T-helper 17 cell (primary cell): ENCODE measurements at regions not wholly inside any gene's neighbourhood (a gene's known extent, or its start where the extent isn't known, plus 50 kb on each side); places are given as distances from the start of the nearest gene placed in this dataset.

ENCODE experiments used
- ATAC-seq: fragments of 150-1000 bp; cut with Tn5 transposase; 2 replicates; pipeline ENCODE4 v1.10.0; 2021; ENCODE audit warnings: mild to moderate bottlenecking, moderate library complexity
- DNase-seq, 3 donors: peaks; one replicate each; pipeline versions ENCODE4 v3.0.0 to v3.0.0-alpha.2; 2020 to 2021
- H3K9me3 ChIP-seq: one replicate; pipeline ENCODE4 v1.7.0; 2013; ENCODE audit warnings: low read length, mild to moderate bottlenecking; ENCODE audit not compliant: control insufficient read depth, poor library complexity, severe bottlenecking
- H3K27ac Mint-ChIP-seq: one replicate; pipeline ENCODE4 v1.8.0; 2022; ENCODE audit warnings: mild to moderate bottlenecking, moderate library complexity, mixed read lengths
- H3K27me3 Mint-ChIP-seq: one replicate; pipeline ENCODE4 v1.8.0; 2022; ENCODE audit warnings: mixed read lengths
- H3K36me3 Mint-ChIP-seq: one replicate; pipeline ENCODE4 v1.8.0; 2022; ENCODE audit warnings: low read depth, mixed read lengths
- H3K4me1 Mint-ChIP-seq: one replicate; pipeline ENCODE4 v1.8.0; 2022; ENCODE audit warnings: mild to moderate bottlenecking, mixed read lengths
- H3K4me3 Mint-ChIP-seq: one replicate; pipeline ENCODE4 v1.8.0; 2022; ENCODE audit warnings: mild to moderate bottlenecking, moderate library complexity, mixed read lengths

DNA sequence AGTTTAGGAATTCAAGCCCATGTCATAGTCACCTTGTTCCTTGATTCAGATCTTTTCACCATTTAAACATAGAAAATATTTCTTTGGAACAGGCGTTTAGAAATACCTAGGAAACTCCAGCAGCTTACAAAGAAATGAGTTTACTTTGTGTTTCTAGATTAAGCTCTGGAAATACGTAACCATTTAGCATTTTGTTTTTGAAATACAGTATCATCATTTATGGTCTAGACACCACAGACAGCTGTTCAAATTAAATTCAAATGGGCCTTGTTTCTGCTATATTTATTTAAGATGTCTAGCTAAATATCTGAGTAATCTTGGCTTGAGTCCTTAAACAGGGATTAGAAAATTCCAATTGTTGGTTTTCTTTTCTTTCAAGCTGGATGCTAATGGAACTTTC lies 228.5 kb downstream of the NDFIP2 start:
- H3K27ac Mint-ChIP-seq: no peak overlapping the region
- DNase-seq: no peak
- no peak overlapping the region for H3K4me3 Mint-ChIP-seq
- no peaks in the 10 kb centered on the region for H3K9me3 ChIP-seq
- H3K36me3 Mint-ChIP-seq: no peaks in the 10 kb centered on the region
- ATAC-seq: no peak
- H3K4me1 Mint-ChIP-seq: no peaks in the 10 kb centered on the region
- H3K27me3 Mint-ChIP-seq: no peaks in the 10 kb centered on the region

DNA sequence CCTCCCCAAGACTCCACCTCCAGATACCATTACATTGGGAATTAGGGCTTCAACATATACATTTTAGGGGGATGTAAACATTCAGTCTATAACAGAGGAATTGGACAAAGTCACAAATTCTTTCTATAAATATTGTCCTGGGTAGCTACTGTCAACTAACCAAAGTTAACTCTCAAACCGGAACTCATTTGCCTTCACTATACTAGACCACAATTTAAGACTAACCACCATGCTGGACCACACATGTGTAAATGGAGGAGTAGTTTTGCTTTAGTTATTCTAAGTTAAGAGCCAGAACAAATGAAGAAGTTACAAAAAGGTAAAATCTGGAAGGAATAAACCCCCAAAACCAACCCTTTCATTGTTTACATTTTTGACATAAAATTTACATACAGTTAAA lies 222.8 kb downstream of the NDFIP2 start:
- DNase-seq (no peak), ATAC-seq (no peak)
- Mint-ChIP-seq H3K36me3 (no peaks in the 10 kb centered on the region), H3K27ac (no peak overlapping the region), H3K4me3 (no peak overlapping the region), H3K27me3 (no peaks in the 10 kb centered on the region), H3K4me1 (no peaks in the 10 kb centered on the region)
- H3K9me3 ChIP-seq: no peaks in the 10 kb centered on the region

DNA sequence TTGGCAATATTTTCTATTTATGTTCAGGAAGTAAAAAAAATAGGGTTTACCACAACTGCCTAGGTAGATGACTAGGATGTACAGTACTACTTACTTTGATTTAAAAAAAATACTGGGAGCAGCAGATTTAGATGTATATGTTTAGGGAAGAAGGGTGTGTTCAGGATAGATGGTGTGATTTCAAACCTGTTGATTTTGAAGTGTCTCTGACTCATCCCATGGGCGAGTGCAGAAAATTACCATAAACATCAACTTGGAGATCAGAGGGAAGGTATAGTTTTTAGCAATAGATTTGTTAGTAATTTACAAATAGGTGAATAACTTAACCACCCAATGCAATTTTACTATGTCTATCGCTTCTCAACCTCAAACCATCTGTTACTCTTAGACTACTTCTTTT lies 214.8 kb downstream of the NDFIP2 start:
- DNase-seq (no peak), ATAC-seq (no peak)
- H3K4me1 Mint-ChIP-seq: no peaks in the 10 kb centered on the region
- peaks cover 14% of the 10 kb centered on the region for H3K27me3 Mint-ChIP-seq
- H3K4me3 Mint-ChIP-seq: no peak overlapping the region
- no peaks in the 10 kb centered on the region for H3K9me3 ChIP-seq
- no peaks in the 10 kb centered on the region for H3K36me3 Mint-ChIP-seq
- H3K27ac Mint-ChIP-seq: no peak overlapping the region

DNA sequence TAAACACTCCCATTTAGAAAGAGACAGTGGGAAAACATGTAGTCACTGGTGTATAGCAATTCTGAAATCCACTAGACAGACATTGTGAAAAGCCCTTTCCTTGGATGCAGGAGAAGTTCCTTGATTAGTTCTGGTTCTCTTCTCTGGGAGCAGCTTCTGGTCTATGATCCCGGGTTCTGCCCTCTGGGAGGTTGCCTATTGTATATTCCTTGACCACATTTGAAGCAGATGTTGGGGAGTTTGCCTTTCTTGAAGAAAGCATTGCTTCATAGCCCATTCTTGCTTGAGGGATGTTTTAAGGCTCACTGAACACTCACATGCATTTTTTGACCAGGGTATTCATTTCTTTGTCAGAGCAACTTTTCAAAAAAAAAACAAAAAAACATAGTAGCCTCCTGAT lies 211.9 kb downstream of the NDFIP2 start:
- ATAC-seq (no peak), DNase-seq (no peak)
- no peak overlapping the region for H3K27ac Mint-ChIP-seq
- H3K9me3 ChIP-seq: no peaks in the 10 kb centered on the region
- H3K27me3 Mint-ChIP-seq: peaks cover 14% of the 10 kb centered on the region
- H3K36me3 Mint-ChIP-seq: no peaks in the 10 kb centered on the region
- H3K4me1 Mint-ChIP-seq: no peaks in the 10 kb centered on the region
- no peak overlapping the region for H3K4me3 Mint-ChIP-seq

DNA sequence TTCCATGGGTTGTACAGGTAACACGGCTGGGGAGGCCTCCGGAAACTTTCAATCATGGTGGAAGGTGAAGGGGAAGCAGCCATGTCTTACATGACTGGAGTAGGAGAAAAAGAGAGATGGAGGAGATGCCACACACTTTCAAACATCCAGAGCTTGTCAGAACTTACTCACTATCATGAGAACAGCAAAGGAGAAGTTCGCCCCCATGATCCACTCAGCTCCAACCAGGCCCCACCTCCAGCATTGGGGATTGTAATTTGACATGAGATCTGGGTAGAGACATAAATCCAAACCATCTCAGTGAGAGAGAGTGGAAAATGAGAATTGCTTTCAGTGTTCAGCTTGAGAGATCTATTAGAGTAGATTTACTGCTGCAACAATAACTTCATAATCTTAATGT lies 210.9 kb downstream of the NDFIP2 start:
- Mint-ChIP-seq H3K27me3 (peaks cover 8% of the 10 kb centered on the region), H3K36me3 (no peaks in the 10 kb centered on the region), H3K4me1 (no peaks in the 10 kb centered on the region), H3K27ac (no peak overlapping the region), H3K4me3 (no peak overlapping the region)
- H3K9me3 ChIP-seq: no peaks in the 10 kb centered on the region
- no peak for DNase-seq
- ATAC-seq: no peak

DNA sequence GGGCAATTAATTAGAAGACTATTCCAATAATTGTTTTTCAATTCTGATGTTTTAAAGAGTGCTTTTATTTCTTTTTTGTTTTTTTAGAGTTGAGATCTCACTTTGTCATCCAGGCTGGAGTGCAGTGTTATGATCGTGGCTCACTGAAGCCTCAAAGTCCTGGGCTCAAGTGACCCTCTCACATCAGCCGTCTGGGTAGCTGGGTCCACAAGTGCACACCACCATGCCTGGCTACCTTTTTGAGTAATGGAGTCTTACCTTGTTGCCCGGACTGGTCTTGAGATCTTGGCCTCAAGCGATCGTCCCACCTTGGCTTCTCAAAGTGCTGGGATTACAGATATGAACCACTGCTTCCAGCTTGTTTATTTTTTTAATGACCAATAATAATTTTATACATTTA lies 207.8 kb downstream of the NDFIP2 start:
- Mint-ChIP-seq H3K27ac (no peak overlapping the region), H3K36me3 (no peaks in the 10 kb centered on the region), H3K4me3 (no peak overlapping the region), H3K27me3 (peaks cover 6% of the 10 kb centered on the region), H3K4me1 (no peaks in the 10 kb centered on the region)
- ATAC-seq: no peak
- DNase-seq: no peak
- no peaks in the 10 kb centered on the region for H3K9me3 ChIP-seq

DNA sequence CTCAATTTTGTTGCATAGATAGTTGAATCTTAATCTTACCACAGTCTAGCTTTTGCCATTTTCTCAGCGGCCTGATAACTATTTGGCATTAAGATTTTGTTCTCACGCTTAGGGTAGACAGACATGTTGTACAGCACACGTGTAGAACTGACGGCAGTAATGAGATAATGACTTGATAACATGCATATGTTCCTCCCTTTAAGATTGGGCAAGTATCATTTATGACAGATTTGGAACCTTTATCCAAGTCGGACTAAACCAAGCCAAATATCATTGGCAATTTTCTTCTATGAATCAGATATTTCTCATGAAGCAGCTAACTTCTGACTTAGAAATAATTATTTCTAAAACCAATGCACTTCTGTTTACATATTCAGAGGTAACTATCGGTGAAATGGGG lies 205.5 kb downstream of the NDFIP2 start:
- no peaks in the 10 kb centered on the region for H3K9me3 ChIP-seq
- no peak for ATAC-seq
- H3K4me1 Mint-ChIP-seq: no peaks in the 10 kb centered on the region
- no peak overlapping the region for H3K4me3 Mint-ChIP-seq
- H3K27me3 Mint-ChIP-seq: peaks cover 6% of the 10 kb centered on the region
- no peak overlapping the region for H3K27ac Mint-ChIP-seq
- no peaks in the 10 kb centered on the region for H3K36me3 Mint-ChIP-seq
- no peak for DNase-seq

DNA sequence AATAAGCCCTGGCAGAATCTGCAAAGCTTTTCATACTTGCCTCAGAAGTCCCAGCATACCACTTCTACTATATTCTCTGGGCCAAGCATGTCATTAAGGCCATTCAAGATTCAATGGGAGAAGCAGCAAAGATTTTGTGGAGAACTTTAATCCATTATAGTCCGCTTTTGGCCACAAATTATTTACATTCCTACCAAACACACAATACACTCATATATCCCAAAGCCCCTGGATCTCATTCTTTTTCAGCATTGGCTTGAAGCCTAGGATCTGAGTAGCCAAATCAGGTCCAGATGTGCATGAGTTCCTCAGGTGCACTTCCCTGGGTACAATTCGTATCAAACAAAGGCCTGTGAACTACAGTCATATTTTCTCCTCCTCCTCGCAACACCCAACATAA lies 203.4 kb downstream of the NDFIP2 start:
- Mint-ChIP-seq H3K27ac (no peak overlapping the region), H3K27me3 (peaks cover 6% of the 10 kb centered on the region), H3K4me1 (no peaks in the 10 kb centered on the region), H3K36me3 (no peaks in the 10 kb centered on the region), H3K4me3 (no peak overlapping the region)
- DNase-seq (no peak), ATAC-seq (no peak)
- H3K9me3 ChIP-seq: no peaks in the 10 kb centered on the region

DNA sequence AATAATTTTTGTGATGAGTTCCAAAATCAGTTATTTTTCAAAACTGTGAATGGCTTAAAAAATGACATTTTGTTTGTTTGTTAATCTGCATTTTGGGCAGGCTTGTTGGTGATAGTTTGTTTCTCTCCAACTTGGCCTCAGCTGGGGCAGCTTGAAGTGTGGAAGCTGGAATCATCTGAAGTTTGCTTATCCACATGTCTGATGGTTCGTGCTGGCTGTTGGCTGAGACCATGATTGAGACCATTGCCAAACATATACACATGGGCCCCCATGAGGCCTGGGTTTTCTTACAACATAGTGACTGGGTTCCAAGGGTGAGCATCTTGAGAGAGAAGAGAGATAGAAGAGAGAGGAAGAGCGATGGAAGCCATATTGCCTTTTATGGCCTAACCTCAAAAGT lies 201.2 kb downstream of the NDFIP2 start:
- ATAC-seq (no peak), DNase-seq (no peak)
- H3K9me3 ChIP-seq: no peaks in the 10 kb centered on the region
- Mint-ChIP-seq H3K27me3 (peaks cover 6% of the 10 kb centered on the region), H3K4me3 (no peak overlapping the region), H3K36me3 (no peaks in the 10 kb centered on the region), H3K27ac (no peak overlapping the region), H3K4me1 (no peaks in the 10 kb centered on the region)

DNA sequence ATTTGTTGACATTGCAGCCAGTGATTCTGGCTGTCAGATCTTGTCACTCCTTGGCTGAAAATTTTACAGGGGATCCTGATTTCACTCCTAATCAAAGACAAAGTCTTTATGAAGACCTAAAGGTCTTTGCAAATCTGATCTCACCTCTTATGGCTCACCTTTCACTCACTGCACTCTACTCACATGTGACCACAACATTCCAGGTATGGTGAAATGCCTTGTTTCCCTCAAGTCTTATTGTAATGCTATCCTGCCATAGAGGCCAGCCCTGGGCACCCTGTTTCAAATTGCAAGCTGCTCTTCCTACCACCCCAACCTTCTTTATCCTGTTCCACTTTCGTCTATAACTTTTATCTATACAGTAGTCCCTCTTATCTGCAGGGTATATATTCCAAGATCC lies 200.1 kb downstream of the NDFIP2 start:
- no peak for ATAC-seq
- Mint-ChIP-seq H3K27ac (no peak overlapping the region), H3K4me1 (no peaks in the 10 kb centered on the region)

DNA sequence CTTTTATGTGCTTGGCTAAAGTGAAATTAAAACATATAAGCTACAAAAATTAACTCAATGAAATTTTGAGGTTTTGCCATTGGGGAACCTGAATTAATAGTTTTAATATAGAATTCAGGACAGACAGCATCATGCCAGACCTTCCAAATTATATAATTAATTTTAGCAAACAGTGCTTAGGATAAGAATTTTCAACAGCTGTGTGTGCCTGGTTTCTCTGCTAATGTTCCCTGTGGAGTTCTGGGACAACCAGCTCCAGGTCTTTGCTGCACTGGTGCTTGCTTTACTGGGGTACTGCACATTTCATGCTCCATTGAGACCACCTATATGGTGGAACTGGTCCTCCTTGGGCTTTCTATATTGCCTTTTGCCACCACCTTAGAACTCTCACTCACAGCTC lies 199.5 kb downstream of the NDFIP2 start:
- Mint-ChIP-seq H3K27ac (no peak overlapping the region), H3K4me3 (no peak overlapping the region), H3K27me3 (no peaks in the 10 kb centered on the region), H3K4me1 (no peaks in the 10 kb centered on the region), H3K36me3 (no peaks in the 10 kb centered on the region)
- ATAC-seq (no peak), DNase-seq (no peak)
- H3K9me3 ChIP-seq: no peaks in the 10 kb centered on the region

More for the DNA sequence above, 200.1 kb downstream of the NDFIP2 start:
- no peaks in the 10 kb centered on the region for H3K36me3 Mint-ChIP-seq
- H3K27me3 Mint-ChIP-seq: no peaks in the 10 kb centered on the region
- H3K4me3 Mint-ChIP-seq: no peak overlapping the region
- H3K9me3 ChIP-seq: no peaks in the 10 kb centered on the region
- DNase-seq: no peak

DNA sequence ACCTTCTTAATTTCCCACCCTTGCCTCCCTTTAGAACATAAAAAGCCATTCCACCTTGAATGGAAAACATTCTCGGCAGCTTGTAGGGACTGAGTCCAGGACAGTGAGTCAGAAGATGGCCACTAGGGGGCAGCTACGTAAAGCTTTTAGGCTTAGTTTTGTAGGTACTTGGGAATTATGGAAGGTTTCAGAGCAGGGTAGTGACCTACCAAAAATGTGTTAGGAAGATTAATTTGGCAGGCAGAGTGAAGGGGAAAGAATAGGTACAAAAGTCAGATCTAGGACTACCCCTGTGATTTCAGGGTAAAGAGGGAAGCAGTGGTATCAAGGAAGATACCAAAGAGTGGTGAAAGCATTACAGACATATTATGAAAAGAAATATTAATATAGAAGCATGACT lies 198.4 kb downstream of the NDFIP2 start:
- no peaks in the 10 kb centered on the region for H3K9me3 ChIP-seq
- ATAC-seq (no peak), DNase-seq (no peak)
- Mint-ChIP-seq H3K4me1 (no peaks in the 10 kb centered on the region), H3K4me3 (no peak overlapping the region), H3K36me3 (no peaks in the 10 kb centered on the region), H3K27me3 (no peaks in the 10 kb centered on the region), H3K27ac (no peak overlapping the region)

DNA sequence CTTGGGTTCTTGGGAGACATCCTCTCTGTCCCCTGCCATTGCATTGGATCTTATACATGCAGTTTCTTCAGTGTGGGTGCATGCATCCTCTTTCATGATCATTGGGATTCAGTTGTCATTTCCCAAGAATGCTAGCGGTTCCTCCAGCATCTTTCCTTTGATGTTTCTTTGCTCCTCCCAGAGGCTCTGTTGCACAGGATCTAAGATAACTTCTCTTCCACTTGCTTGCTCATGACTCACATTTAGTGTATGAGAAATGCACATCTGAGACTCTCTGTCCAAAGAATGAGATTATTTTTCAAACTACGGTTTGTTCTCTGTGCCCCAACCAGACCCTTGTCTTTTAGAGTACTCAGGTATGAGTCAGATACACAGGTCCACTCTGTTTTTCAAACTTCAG lies 197.1 kb downstream of the NDFIP2 start:
- DNase-seq: no peak
- H3K36me3 Mint-ChIP-seq: no peaks in the 10 kb centered on the region
- no peak overlapping the region for H3K4me3 Mint-ChIP-seq
- no peak overlapping the region for H3K27ac Mint-ChIP-seq
- no peaks in the 10 kb centered on the region for H3K27me3 Mint-ChIP-seq
- ATAC-seq: no peak
- H3K9me3 ChIP-seq: no peaks in the 10 kb centered on the region
- no peaks in the 10 kb centered on the region for H3K4me1 Mint-ChIP-seq

DNA sequence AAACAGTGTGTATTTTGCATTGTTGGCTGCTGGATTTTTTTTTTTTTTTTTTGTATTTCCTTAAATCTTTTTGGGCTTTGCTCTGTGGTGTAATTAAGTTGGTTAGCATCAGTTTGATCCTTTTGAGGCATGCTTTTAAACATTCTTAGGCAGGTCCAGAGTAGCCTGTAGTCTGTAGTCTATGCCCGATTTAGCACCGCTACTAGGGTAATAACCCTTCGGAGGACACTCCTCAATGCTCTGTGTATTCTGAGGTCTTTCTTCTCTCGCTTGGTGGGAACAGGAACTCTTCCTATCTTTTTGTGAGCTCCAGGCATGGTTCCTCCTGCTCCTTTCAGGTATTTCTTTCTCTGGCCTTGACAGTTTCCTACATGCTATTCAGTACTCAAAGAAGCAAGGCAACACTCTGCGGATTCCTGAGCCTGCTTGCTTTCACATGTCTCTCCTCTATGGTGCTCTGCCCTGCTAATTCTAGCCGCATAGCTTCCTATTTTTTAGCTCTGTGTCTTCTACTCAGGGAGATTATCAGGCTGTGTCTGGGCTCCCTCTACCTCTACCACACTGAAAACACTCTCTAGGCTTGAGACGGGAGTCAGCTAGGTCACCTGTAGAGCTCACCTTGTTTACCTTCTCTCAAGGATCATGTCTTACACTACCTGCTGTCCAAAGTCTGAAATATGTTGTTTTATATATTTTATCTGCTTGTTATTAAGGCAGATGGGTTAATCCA lies 195.1 kb downstream of the NDFIP2 start:
- no peak overlapping the region for H3K27ac Mint-ChIP-seq
- H3K4me3 Mint-ChIP-seq: no peak overlapping the region
- no peaks in the 10 kb centered on the region for H3K4me1 Mint-ChIP-seq
- ATAC-seq: no peak
- no peaks in the 10 kb centered on the region for H3K36me3 Mint-ChIP-seq
- DNase-seq: no peak
- H3K27me3 Mint-ChIP-seq: no peaks in the 10 kb centered on the region
- no peaks in the 10 kb centered on the region for H3K9me3 ChIP-seq
